Common myeloid progenitor, CD34-positive (primary cell): ENCODE measurements at regions not wholly inside any gene's neighbourhood (a gene's known extent, or its start where the extent isn't known, plus 50 kb on each side); places are given as distances from the start of the nearest gene placed in this dataset.

ENCODE experiments used
- CTCF ChIA-PET: fragments of 350-600 bp; sonication (Branson Sonifier 250); formaldehyde crosslinking; loops from one replicate; lab custom pipeline; 2021; ENCODE audit warnings: antibody characterized with exemption; lab: Charles Lee
- POLR2A ChIA-PET: fragments of 350-600 bp; sonication (Branson Sonifier 250); formaldehyde crosslinking; loops from one replicate; lab custom pipeline; 2021; ENCODE audit warnings: antibody characterized with exemption; lab: Charles Lee
- DNase-seq, 3 donors: peaks; one replicate each; pipeline versions ENCODE4 v3.0.0 to v3.0.0-alpha.2; 2013
- H3K27ac ChIP-seq, 2 experiments: 1 replicate in 1 of 2; 2 replicates in 1 of 2; pipeline ENCODE4 v1.7.0; 2013; ENCODE audit warnings: inconsistent platforms in 2 of 2, low read length in 2 of 2, mild to moderate bottlenecking in 2 of 2, low read depth in 1 of 2, moderate library complexity in 1 of 2; ENCODE audit not compliant: severe bottlenecking in 2 of 2, insufficient read depth in 1 of 2, poor library complexity in 1 of 2
- H3K27me3 ChIP-seq, 5 experiments: replicated peaks in 2 of 5; 1 replicate in 3 of 5; 2 replicates in 2 of 5; pipeline versions ENCODE4 v1.6.1 to v1.7.0; 2013; ENCODE audit warnings: low read length in 4 of 5, mild to moderate bottlenecking in 2 of 5, moderate library complexity in 2 of 5, inconsistent platforms in 1 of 5; ENCODE audit not compliant: insufficient read depth in 5 of 5, control insufficient read depth in 4 of 5
- H3K36me3 ChIP-seq, 4 experiments: 1 replicate in 2 of 4; 2 replicates in 2 of 4; pipeline versions ENCODE4 v1.6.1 to v1.7.0; 2013; ENCODE audit warnings: low read length in 3 of 4, control low read depth in 1 of 4, mild to moderate bottlenecking in 1 of 4; ENCODE audit not compliant: control insufficient read depth in 4 of 4, insufficient read depth in 4 of 4
- H3K4me1 ChIP-seq, 4 experiments: 1 replicate in 3 of 4; 2 replicates in 1 of 4; pipeline versions ENCODE4 v1.6.1 to v1.7.1; 2013; ENCODE audit warnings: low read length in 3 of 4, mild to moderate bottlenecking in 3 of 4, control low read depth in 1 of 4, inconsistent platforms in 1 of 4, moderate library complexity in 1 of 4; ENCODE audit not compliant: control insufficient read depth in 4 of 4, insufficient read depth in 4 of 4; ENCODE audit errors: control extremely low read depth in 1 of 4
- H3K4me3 ChIP-seq, 7 experiments: 1 replicate in 4 of 7; 2 replicates in 3 of 7; pipeline versions ENCODE4 v1.5.1 to v1.7.0; 2013; ENCODE audit warnings: mild to moderate bottlenecking in 7 of 7, low read length in 6 of 7, moderate library complexity in 6 of 7, inconsistent platforms in 2 of 7, low read depth in 2 of 7, control low read depth in 1 of 7; ENCODE audit not compliant: insufficient read depth in 4 of 7, control insufficient read depth in 1 of 7; ENCODE audit errors: extremely low read depth in 1 of 7
- H3K9me3 ChIP-seq, 5 experiments: 1 replicate in 4 of 5; 2 replicates in 1 of 5; pipeline versions ENCODE4 v1.6.1 to v1.7.1; 2013; ENCODE audit warnings: low read length in 4 of 5, mild to moderate bottlenecking in 2 of 5, inconsistent platforms in 1 of 5, low read depth in 1 of 5, moderate library complexity in 1 of 5; ENCODE audit not compliant: control insufficient read depth in 4 of 5, insufficient read depth in 2 of 5; ENCODE audit errors: control extremely low read depth in 1 of 5
- WGBS: methylation state at CpG from one replicate; pipeline ENCODE4 v1.1.5; 2013; ENCODE audit not compliant: insufficient coverage; 5-methylcytosine and 5-hydroxymethylcytosine counted together

- CTCF ChIA-PET: no interaction called here
Observed at GRCh38 chr1:79745929-79746328, 739.4 kb upstream of the ADGRL4 start.

GRCh38 chr1:79744746-79745145 is 738.2 kb upstream of the ADGRL4 start:
- WGBS: no CpG with 5 or more reads among the region's 1 CpG
- Histone ChIP-seq H3K9me3 (peaks cover 0 to 3% (median 0%) of the 10 kb centered on the region in 5 experiments), H3K27ac (no peak overlapping the region), H3K4me3 (no peak overlapping the region), H3K27me3 (no peaks in the 10 kb centered on the region), H3K4me1 (no peaks in the 10 kb centered on the region), H3K36me3 (no peaks in the 10 kb centered on the region)
- DNase-seq: no peak
- ChIA-PET POLR2A (no interaction called here), CTCF (no interaction called here)

More at GRCh38 chr1:79745929-79746328, 739.4 kb upstream of the ADGRL4 start:
- DNase-seq: no peak
- Histone ChIP-seq H3K4me3 (no peak overlapping the region), H3K27me3 (no peaks in the 10 kb centered on the region), H3K36me3 (no peaks in the 10 kb centered on the region), H3K9me3 (peaks cover 0 to 3% (median 0%) of the 10 kb centered on the region in 5 experiments), H3K4me1 (no peaks in the 10 kb centered on the region), H3K27ac (no peak overlapping the region)
- no CpG with 5 or more reads among the region's 2 CpGs for WGBS
- POLR2A ChIA-PET: no interaction called here

- ChIA-PET POLR2A (no interaction called here), CTCF (no interaction called here)
- Histone ChIP-seq H3K9me3 (peaks cover 0 to 6% (median 4%) of the 10 kb centered on the region in 5 experiments), H3K36me3 (no peaks in the 10 kb centered on the region), H3K27ac (no peak overlapping the region), H3K4me1 (no peaks in the 10 kb centered on the region), H3K27me3 (no peaks in the 10 kb centered on the region), H3K4me3 (no peak overlapping the region)
- DNase-seq: no peak
- WGBS: 100% methylated on average over 1 of the region's 3 CpGs
Observed at GRCh38 chr1:79741720-79742421, 735.3 kb upstream of the ADGRL4 start.

GRCh38 chr1:79738101-79738500 is 731.6 kb upstream of the ADGRL4 start:
- POLR2A ChIA-PET: no interaction called here
- no peak for DNase-seq
- Histone ChIP-seq H3K27me3 (no peaks in the 10 kb centered on the region), H3K4me1 (no peaks in the 10 kb centered on the region), H3K36me3 (no peaks in the 10 kb centered on the region), H3K9me3 (peaks cover 0 to 14% (median 4%) of the 10 kb centered on the region in 5 experiments), H3K4me3 (no peak overlapping the region), H3K27ac (no peak overlapping the region)
- CTCF ChIA-PET: no interaction called here
- no CpG with 5 or more reads among the region's 1 CpG for WGBS

GRCh38 chr1:79737193-79737592 is 730.7 kb upstream of the ADGRL4 start:
- no peaks in the 10 kb centered on the region for H3K4me1 ChIP-seq
- peak in 2 of 3 donors; percentile 2 to 7 for DNase-seq
- no peaks in the 10 kb centered on the region for H3K27me3 ChIP-seq
- POLR2A ChIA-PET: no interaction called here
- H3K27ac ChIP-seq: no peak overlapping the region
- H3K4me3 ChIP-seq: no peak overlapping the region
- 75% methylated on average over 1 of the region's 1 CpG for WGBS
- peaks cover 0 to 14% (median 4%) of the 10 kb centered on the region in 5 experiments for H3K9me3 ChIP-seq
- CTCF ChIA-PET: no interaction called here
- no peaks in the 10 kb centered on the region for H3K36me3 ChIP-seq

- Histone ChIP-seq H3K4me1 (no peaks in the 10 kb centered on the region), H3K27ac (no peak overlapping the region), H3K4me3 (no peak overlapping the region), H3K36me3 (no peaks in the 10 kb centered on the region), H3K9me3 (peaks cover 0 to 12% (median 4%) of the 10 kb centered on the region in 5 experiments), H3K27me3 (no peaks in the 10 kb centered on the region)
- POLR2A ChIA-PET: no interaction called here
- CTCF ChIA-PET: no interaction called here
- DNase-seq: no peak
Observed at GRCh38 chr1:79732950-79733349, 726.4 kb upstream of the ADGRL4 start.

GRCh38 chr1:79726911-79727310 is 720.4 kb upstream of the ADGRL4 start:
- CTCF ChIA-PET: no interaction called here
- H3K36me3 ChIP-seq: no peaks in the 10 kb centered on the region
- no CpG with 5 or more reads among the region's 2 CpGs for WGBS
- no peak overlapping the region for H3K27ac ChIP-seq
- H3K27me3 ChIP-seq: no peaks in the 10 kb centered on the region
- no peaks in the 10 kb centered on the region for H3K4me1 ChIP-seq
- peaks cover 0 to 1% (median 0%) of the 10 kb centered on the region in 5 experiments for H3K9me3 ChIP-seq
- H3K4me3 ChIP-seq: no peak overlapping the region
- POLR2A ChIA-PET: no interaction called here
- no peak for DNase-seq
